Retinal pigment epithelial cell (primary cell): ENCODE measurements at regions not wholly inside any gene's neighbourhood (a gene's known extent, or its start where the extent isn't known, plus 50 kb on each side); places are given as distances from the start of the nearest gene placed in this dataset.
"Not testable (repeated sequence)": the region's sequence is repeated elsewhere in the genome, so short reads cannot be mapped to it uniquely, and the experiment has no call there.

Source experiments
- DNase-seq: peaks from one replicate; pipeline ENCODE4 v3.0.0-alpha.2; 2010; ENCODE audit warnings: low read depth
- H3K4me3 ChIP-seq: 2 replicates; pipeline ENCODE4 v1.5.1; 2011; ENCODE audit warnings: mild to moderate bottlenecking, low read length, control low read depth, moderate library complexity
- CTCF ChIP-seq: conservative IDR thresholded peaks from 2 replicates; pipeline ENCODE4 v1.5.1; 2011; ENCODE audit warnings: low read depth, low read length, control low read depth, inconsistent platforms

- no peak for TF ChIP-seq CTCF
- DNase-seq: no peak
- no peak overlapping the region for H3K4me3 ChIP-seq
These were observed 107.5 kb upstream of the SCAF8 start for GRCh38 chr6:154625721-154626120.

- H3K4me3 ChIP-seq: no peak overlapping the region
- no peak for DNase-seq
- no peak for TF ChIP-seq CTCF
These were observed 104.1 kb upstream of the SCAF8 start for GRCh38 chr6:154629127-154629526.

GRCh38 chr6:154632119-154632518 lies 101.1 kb upstream of the SCAF8 start:
- no peak for DNase-seq
- H3K4me3 ChIP-seq: no peak overlapping the region
- TF ChIP-seq CTCF: no peak

- DNase-seq: no peak
- no peak for TF ChIP-seq CTCF
These were observed 95.8 kb upstream of the SCAF8 start for GRCh38 chr6:154637392-154637791.

GRCh38 chr6:154638369-154638768 lies 94.8 kb upstream of the SCAF8 start:
- no peak for TF ChIP-seq CTCF
- H3K4me3 ChIP-seq: no peak overlapping the region
- DNase-seq: peak; percentile 81

More at GRCh38 chr6:154637392-154637791, 95.8 kb upstream of the SCAF8 start:
- H3K4me3 ChIP-seq: no peak overlapping the region

GRCh38 chr6:154639196-154639595 lies 94.0 kb upstream of the SCAF8 start:
- DNase-seq, H3K4me3 ChIP-seq: not testable (repeated sequence)

GRCh38 chr6:154648188-154648887 lies 84.9 kb upstream of the SCAF8 start:
- TF ChIP-seq CTCF: no peak
- DNase-seq: no peak
- H3K4me3 ChIP-seq: no peak overlapping the region

- no peak for DNase-seq
These were observed 84.4 kb upstream of the SCAF8 start for GRCh38 chr6:154648888-154649205.

More at GRCh38 chr6:154648888-154649205, 84.4 kb upstream of the SCAF8 start:
- no peak for TF ChIP-seq CTCF
- H3K4me3 ChIP-seq: no peak overlapping the region
